Fibroblast of mammary gland (primary cell): ENCODE measurements at regions not wholly inside any gene's neighbourhood (a gene's known extent, or its start where the extent isn't known, plus 50 kb on each side); places are given as distances from the start of the nearest gene placed in this dataset.

ENCODE experiments used
- DNase-seq: peaks from one replicate; pipeline ENCODE4 v3.0.0-alpha.2; 2010; ENCODE audit warnings: low read depth
- H3K4me3 ChIP-seq: 2 replicates; pipeline ENCODE4 v1.5.1; 2011; ENCODE audit warnings: low read depth, mild to moderate bottlenecking, low read length, moderate library complexity; ENCODE audit not compliant: control insufficient read depth
- CTCF ChIP-seq: conservative IDR thresholded peaks from 2 replicates; pipeline ENCODE4 v1.5.1; 2011; ENCODE audit warnings: low read depth, low read length, inconsistent platforms; ENCODE audit not compliant: control insufficient read depth, insufficient read depth

GRCh38 chr14:36398463-36399291 is 78.2 kb upstream of the MBIP start:
- DNase-seq: no peak
- H3K4me3 ChIP-seq: no peak overlapping the region
- no peak for TF ChIP-seq CTCF

DNA sequence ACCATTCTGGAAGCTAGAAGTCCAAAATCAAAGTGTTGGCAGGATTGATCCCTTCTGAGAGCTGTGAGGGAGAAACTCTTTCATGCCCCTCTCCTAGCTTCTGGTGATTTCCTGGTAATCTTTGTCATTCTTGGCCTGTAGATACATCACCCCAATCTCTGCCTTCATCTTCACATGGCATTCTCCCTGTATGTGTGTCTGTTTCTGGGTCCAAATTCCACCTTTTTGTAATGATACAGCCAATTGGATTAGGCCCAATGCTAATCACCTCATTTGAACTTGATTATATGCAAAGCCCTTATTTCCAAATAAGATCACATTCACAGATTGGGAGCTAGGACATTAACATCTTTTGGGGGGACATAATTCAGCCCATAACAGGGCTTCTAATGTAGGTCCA is 76.9 kb upstream of the MBIP start:
- DNase-seq: no peak
- no peak for TF ChIP-seq CTCF
- H3K4me3 ChIP-seq: no peak overlapping the region

DNA sequence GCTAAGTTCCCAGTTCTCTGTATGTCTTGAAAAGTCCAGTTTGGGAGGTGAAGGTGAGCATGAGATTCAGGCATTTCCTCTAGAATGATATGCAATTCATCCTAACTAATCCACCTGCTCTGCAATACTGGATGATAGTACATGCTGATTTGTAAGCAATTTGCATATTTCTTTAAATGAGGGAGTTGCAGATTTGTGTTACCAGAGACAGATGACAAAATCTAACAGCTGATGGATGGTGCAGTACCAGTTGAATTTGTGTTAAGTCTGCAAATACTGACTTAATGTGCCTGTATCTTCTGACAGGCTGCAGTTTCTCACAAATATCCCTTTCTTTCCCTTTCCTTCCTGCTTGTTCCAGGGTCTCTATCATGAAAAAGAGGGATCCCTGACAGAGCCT is 76.4 kb upstream of the MBIP start:
- no peak overlapping the region for H3K4me3 ChIP-seq
- no peak for DNase-seq
- no peak for TF ChIP-seq CTCF

DNA sequence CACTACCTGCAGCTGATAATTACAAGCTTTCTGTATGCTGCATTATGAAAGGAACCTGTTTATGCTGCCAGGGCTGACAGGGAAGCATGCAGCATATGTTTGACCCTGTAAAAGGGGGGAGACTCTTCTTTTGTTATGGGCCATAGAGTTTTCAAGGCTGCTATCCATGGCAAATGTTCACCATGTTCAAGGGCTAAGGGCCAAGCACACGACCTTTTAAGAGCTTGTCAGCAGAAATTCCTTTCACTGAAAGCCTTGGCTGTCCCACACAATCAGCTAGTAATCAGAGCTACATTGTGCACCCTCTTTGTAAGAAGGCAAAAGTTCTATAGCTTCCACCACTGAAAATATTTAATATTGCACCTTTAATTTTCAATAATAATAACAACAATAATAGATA is 74.2 kb upstream of the MBIP start:
- H3K4me3 ChIP-seq: no peak overlapping the region
- no peak for DNase-seq
- no peak for TF ChIP-seq CTCF

- DNase-seq: no peak
- no peak overlapping the region for H3K4me3 ChIP-seq
- TF ChIP-seq CTCF: no peak
These were observed 70.3 kb upstream of the MBIP start for GRCh38 chr14:36390718-36391117.

DNA sequence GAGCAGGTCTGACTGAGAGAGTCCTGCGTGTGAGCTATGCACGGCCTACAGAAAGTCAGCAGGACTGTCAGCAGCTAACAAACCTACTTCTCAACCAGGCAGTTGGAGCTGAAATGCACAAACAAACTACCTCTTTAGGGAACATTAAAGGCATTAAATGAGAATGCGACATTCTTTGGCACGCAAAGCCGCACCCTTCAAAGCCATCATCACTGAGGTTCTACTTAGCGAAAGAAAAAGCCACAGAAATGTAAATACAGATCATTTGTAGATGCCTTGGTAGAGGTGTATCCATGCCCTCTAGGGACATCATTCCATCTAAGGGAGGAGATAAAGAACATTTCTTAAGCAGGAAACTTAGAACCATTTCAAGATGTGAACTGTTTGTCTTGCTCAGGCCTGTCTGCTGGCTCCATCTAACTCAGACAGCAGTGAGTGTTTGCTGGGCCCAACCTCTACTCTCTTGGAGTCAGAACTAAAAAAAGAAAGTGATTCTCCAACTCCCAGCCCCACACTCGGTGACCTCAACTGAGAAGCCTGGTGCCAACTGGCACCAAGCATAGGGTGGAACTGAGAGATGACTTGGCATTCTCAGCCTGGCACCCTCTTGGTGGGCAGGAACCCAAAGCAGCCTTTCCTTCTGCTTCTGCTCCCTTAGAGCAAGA is 63.5 kb upstream of the MBIP start:
- no peak overlapping the region for H3K4me3 ChIP-seq
- TF ChIP-seq CTCF: no peak
- no peak for DNase-seq
